ENCODE measurements at regions not wholly inside any gene's neighbourhood (a gene's known extent, or its start where the extent isn't known, plus 50 kb on each side); places are given as distances from the start of the nearest gene placed in this dataset.

DNA sequence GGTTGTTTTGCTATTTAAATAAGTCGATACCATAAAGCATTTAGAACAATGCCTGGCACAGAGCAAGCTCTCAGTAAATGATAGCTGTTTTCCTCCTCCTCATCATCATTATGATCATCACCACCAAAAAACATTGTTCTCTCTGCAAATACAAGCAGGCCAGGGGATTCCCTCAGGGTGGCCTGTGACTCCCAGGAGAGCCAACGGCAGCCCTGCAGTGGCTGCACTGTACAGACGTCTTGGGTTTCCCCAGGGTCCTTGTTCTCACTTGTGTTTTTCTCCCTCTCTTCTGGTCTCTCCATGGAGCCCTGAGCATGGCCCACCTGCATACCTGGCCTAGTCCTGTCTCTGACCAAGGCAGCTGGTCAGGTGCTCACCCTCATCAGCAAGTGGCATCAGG, 290.9 kb upstream of the PWP1 start:
- TF ChIP-seq, protein P1, sequence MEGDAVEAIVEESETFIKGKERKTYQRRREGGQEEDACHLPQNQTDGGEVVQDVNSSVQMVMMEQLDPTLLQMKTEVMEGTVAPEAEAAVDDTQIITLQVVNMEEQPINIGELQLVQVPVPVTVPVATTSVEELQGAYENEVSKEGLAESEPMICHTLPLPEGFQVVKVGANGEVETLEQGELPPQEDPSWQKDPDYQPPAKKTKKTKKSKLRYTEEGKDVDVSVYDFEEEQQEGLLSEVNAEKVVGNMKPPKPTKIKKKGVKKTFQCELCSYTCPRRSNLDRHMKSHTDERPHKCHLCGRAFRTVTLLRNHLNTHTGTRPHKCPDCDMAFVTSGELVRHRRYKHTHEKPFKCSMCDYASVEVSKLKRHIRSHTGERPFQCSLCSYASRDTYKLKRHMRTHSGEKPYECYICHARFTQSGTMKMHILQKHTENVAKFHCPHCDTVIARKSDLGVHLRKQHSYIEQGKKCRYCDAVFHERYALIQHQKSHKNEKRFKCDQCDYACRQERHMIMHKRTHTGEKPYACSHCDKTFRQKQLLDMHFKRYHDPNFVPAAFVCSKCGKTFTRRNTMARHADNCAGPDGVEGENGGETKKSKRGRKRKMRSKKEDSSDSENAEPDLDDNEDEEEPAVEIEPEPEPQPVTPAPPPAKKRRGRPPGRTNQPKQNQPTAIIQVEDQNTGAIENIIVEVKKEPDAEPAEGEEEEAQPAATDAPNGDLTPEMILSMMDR (IDR thresholded peaks at IDR 0.05; ENCODE audit: insufficient read depth, low read length), result no peak
- TF ChIP-seq POLR2AphosphoS5 (IDR thresholded peaks at IDR 0.05; ENCODE audit: low read depth), result no peak

All from HL-60 (cell line).